ENCODE measurements at regions not wholly inside any gene's neighbourhood (a gene's known extent, or its start where the extent isn't known, plus 50 kb on each side); places are given as distances from the start of the nearest gene placed in this dataset.

- TF ChIP-seq ZNF565 (CRISPR knock-in tag; conservative IDR thresholded peaks at IDR 0.05; ENCODE audit: low read depth) (no peak), GLIS3 (CRISPR knock-in tag; IDR thresholded peaks at IDR 0.05) (no peak), ZC3H10 (CRISPR knock-in tag; IDR thresholded peaks at IDR 0.05) (no peak), CSDC2 (CRISPR knock-in tag; IDR thresholded peaks at IDR 0.05) (no peak), PPARA (CRISPR knock-in tag; IDR thresholded peaks at IDR 0.05; ENCODE audit: borderline replicate concordance) (no peak), ZFP30 (CRISPR knock-in tag; IDR thresholded peaks at IDR 0.05) (no peak), PATZ1 (CRISPR knock-in tag; IDR thresholded peaks at IDR 0.05; ENCODE audit: borderline replicate concordance) (no peak), ZFP3 (CRISPR knock-in tag; IDR thresholded peaks at IDR 0.05) (no peak), ZNF8 (CRISPR knock-in tag; IDR thresholded peaks at IDR 0.05) (no peak), CREB5 (CRISPR knock-in tag; IDR thresholded peaks at IDR 0.05; ENCODE audit: low read depth) (no peak), POU6F1 (CRISPR knock-in tag; IDR thresholded peaks at IDR 0.05; ENCODE audit: borderline replicate concordance, low read depth) (no peak), CSRNP3 (CRISPR knock-in tag; IDR thresholded peaks at IDR 0.05) (no peak)
Observed at GRCh38 chr5:155915601-155916000, 411.4 kb upstream of the SGCD start.

All from SK-N-SH treated with all-trans-retinoic acid at 6 μM for 48 hours (cell line).